NCI-H82 (cell line): ENCODE measurements at regions not wholly inside any gene's neighbourhood (a gene's known extent, or its start where the extent isn't known, plus 50 kb on each side); places are given as distances from the start of the nearest gene placed in this dataset.
"Not testable (repeated sequence)": the region's sequence is repeated elsewhere in the genome, so short reads cannot be mapped to it uniquely, and the experiment has no call there.

ENCODE experiments used
- DNase-seq: peaks from one replicate; lab custom pipeline; 2025; lab: John Stamatoyannopoulos, UW

DNA sequence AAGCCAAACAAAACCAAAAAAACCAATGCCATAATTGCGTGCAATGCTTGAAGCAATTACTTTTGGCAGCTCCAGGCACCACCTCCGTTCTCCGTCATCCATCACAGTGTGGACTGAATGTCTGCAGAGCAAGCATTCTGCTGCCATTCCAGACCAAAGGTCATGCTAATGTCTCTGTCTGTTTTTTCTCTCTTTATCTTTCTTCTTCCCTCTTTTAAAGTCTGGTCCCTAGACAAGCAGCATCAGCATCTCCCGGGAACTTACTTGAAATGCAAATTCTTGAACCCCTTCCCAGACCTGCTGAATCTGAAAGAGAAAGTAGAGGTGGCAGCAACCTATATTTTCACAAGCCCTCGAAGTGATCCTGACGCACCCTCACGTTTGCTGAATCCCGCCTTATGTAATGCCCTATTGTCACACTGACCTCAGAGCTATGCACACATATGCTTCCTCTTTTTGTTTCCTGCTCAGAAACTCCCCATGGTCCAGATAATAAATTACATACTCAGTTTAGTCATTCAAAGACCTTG is 297.3 kb upstream of the PROK2 start:
- DNase-seq, result no peak

DNA sequence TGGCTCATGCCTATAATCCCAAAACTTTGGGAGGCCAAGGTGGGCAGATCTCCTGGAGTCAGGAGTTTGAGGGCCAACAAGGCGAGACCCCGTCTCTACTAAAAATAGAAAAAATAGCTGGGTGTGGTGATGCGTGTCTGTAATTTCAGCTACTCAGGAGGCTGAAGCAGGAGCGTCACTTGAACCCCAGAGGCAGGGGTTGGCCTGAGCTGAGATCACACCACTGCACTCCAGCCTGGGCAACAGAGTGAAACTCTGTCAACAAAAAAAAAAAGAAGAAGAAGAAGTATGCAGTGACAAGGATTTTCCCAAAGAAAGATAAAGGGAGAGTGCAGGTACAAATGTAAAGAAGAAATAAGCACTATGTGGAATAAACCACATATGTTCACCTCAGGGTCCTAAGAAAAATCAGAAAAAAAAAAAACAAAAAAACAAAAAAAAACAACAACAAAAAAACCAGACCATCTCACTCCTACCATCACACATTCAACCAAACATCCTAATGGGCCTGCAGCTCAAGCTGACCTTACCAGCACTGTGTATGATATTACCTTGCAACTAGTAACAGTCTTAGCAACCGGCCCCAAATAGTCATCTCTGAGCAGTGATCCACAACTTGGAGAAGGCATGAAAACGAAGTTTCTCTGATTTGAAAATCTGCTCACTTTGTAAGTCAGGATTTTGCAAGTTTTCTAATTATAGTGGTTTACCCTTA is 296.7 kb upstream of the PROK2 start:
- DNase-seq, result no peak

DNA sequence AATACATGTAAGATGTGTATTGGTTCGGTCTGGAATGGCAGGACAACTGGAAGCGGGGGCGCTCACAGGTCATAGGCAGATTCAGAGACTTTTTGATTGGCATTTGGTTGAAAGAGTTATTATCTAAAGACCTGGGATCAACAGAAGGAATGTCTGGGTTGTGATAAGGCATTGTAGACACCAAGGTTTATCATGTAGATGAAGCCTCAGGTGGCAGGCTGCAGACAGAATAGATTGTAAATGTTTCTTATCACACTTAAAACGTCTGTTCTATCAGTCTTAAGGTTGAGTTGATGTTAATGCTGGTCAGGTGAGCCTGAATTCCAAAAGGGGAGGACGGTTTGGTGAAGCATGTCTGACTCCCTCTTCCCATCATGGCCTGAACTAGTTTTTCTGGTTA is 295.9 kb upstream of the PROK2 start:
- DNase-seq, result no peak

DNA sequence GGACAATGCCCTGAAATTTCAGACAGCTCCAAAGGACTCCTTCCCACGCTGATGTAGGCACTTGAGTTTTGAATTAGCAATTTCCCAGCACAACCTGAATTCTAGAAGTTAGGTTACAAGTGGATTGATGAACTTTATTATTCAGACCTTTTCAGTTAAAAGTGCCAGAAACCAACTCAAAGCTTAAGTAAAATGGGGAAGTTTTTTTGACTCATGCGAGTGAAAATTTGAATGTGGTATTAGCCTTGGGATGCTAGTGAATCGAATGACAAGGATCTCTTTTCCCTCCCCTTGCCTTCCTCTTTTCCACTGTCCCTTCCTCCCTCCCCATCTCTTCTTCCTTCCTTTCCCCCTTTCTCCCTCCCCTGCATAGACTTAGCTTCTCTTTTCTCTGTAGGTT is 295.1 kb upstream of the PROK2 start:
- no peak for DNase-seq

DNA sequence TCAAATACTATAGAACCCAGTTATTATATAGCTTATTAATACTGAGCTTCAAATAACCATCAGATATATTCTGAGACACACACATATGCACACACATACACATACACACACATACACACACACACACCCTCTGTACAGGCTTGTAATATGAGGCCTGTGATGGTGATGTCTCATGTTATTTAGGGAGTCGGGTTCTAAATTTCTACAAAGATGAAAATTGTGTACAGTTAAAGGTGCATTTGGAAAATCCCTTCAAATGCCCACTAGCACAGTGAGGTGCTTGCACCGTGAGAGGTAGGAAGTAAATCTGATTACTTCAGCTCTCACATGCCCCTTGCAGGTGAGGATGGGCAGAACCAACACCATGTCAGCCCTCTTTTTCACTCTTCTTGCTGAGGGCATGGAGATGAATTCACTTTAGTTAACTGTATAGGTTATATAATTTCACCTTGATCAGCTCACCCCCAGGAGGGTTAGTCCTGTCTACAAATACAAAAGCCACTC is 294.5 kb upstream of the PROK2 start:
- DNase-seq, result no peak

DNA sequence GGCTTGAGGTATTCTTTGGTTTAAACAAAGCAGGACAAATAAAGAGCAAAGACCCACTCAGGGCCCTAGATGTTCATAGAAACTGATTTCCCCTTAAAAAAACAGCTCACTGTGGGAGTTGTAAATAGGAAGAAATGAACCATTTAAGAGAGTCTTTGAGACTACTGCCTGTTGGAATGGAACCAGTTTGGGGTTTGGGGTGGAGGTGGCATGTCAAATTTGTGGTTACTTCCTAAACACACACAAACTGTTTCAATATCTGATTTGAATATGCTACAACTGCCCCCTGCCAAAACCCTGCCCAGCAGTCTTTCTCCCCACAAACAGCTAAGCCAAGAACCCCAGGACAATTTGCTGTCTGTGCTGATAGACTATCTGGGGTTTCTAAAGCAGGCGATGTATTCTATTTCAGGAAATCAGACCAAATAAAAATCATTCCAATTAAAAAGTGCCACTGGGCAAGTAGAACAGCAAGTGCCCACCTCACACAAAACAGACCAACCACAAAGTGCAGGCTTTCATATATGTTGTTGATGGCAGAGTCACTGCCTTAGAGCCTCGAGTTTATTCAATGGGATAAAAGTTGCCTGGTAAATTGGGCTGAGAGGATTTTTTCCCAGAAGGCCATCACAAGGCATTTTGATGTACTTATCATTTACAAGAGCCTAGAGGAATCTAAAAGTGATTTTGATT is 293.9 kb upstream of the PROK2 start:
- DNase-seq, result no peak

DNA sequence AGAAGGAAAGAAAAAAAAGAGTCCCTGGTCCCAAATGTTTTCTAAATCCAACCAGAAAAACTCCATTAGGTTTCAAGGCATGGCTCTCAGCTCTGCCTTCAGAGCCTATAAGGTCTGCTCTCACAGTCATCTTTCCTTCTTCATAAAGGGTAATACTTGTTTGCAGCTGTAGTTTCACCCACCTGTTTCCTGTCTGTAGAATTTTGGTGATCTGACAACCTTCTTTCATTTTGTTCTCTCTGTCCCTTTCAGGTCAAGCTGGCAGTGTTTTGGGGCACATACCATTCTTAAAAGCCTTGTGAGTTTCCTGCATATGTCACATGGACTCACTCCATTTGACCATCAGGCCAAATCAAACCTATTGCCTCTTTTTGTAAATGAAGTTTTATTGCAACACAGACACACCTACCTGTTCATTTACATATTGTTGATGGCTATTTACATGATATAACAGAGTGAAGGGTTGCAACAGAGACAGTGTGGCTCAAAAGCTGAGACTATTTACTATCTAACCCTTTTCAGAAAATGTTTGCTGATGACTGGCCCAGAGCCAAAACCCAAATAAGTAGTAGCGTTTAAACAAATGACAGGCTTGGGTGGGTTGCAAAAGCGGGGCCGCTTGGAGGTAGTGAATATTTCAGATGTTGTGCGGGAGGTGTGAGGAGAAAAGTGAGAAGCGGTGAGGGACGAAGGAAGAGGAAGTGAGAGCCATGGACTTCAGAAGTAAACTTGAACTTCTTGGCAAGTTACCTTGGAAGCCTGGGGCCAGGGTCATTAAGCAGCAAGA is 292.7 kb upstream of the PROK2 start:
- no peak for DNase-seq

DNA sequence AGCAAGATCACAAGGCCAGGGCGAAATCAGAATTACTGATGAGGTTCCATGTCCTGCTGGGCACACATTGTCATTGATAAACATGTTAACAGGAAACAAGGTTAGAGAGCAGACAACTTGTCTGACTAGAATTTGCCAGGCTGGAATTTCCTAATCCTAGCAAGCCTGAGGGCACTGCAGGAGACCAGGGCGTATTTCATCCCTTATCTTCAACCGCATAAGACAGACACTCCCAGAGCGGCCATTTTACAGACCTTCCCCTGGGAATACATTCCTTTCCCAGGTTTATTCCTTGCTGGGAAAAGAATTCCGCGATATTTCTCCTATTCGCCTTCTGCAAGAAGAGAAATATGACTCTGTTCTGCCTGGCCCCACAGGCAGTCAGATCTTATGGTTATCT is 290.9 kb upstream of the PROK2 start:
- not testable (repeated sequence) for DNase-seq

DNA sequence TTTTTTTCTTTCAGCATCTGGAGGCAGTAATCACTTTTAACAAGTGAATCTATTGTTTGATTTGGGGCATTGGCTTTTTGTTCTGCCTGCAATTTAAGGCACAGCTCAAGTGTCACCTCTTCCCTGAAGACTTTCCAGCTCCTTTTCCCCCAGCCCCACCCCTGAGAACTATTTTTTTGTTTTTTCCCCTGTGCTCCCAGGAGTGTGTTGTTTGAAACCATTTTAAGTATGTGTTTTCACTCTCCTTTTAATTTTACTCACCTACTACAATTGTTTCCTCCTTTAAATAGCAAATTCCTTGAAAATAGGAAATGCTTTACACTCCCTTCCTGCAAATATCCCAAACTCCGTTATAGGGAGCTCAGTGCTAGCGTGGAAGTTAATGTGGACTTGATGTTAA is 286.7 kb upstream of the PROK2 start:
- DNase-seq, result no peak

DNA sequence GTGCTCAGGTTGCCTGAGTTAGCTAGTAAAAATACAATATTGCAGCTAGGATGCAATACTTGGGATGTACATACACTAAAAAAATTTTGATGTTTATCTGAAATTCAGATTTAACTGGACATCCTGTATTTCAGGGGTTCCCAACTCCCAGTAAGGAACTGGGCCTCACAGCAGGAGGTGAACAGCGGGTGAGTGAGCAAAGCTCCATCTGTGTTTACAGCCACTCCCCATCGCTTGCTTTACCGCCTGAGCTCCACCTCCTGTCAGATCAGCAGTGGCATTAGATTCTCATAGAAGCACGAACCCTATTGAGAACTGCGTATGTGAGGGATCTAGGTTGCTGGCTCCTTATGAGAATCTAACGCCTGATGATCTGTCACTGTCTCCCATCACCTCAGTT is 285.1 kb upstream of the PROK2 start:
- peak; percentile 29 for DNase-seq

DNA sequence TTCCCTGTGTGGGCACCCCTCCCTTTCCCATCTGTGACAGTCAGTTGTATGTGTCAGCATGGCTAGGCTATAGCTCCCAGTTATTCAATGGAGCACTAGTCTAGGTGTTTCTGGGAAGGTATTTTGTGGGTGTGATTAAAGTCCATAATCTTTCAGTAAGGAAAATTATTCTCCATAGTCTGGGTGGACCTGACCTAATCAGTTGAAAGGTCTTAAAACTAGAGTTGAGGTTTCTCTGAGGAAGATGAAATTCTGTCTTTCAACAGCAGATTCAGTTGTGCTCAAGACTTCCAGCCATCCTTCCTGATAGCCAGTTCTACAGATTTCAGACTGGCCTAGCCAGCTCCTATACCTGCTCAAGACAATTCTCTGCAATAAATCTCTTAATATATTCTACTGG is 284.6 kb upstream of the PROK2 start:
- no peak for DNase-seq

DNA sequence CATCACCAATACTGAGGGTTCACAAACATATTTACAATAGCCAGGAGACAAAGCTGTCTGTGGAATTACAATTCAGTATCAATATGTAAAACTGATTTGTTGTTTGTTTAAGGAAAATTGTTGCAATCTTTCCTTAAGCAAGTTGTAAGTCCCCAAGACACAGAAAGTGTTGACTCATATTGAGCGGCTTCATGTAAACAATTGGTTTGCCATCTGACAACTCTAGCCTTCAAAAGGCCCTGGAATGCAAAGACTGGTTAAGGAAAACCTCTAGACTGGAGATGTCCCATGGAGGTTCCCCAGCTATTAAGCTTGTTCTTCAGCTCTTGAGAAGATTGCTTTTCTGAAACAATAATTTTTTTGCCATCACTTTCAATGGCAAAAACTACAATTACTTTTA is 283.7 kb upstream of the PROK2 start:
- DNase-seq, result no peak

DNA sequence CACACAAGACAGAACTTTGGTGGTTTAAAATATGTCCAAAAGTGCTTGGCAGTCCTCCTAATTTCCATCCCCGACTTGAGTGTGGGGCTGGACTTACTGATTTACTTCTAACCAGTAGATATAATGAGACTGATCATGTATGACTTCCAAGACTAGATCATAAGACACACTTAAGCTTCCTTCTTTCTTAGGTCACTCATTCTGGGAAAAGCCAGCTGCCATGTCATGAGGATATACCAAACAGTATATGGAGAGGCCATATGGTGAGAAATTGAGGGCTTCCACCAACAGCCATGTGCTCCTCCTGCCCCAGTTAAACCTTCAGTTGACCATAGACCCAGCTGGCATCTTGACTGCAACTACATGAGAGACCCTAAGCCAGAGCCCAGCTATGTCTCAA is 282.8 kb upstream of the PROK2 start:
- peak; percentile 39 for DNase-seq

DNA sequence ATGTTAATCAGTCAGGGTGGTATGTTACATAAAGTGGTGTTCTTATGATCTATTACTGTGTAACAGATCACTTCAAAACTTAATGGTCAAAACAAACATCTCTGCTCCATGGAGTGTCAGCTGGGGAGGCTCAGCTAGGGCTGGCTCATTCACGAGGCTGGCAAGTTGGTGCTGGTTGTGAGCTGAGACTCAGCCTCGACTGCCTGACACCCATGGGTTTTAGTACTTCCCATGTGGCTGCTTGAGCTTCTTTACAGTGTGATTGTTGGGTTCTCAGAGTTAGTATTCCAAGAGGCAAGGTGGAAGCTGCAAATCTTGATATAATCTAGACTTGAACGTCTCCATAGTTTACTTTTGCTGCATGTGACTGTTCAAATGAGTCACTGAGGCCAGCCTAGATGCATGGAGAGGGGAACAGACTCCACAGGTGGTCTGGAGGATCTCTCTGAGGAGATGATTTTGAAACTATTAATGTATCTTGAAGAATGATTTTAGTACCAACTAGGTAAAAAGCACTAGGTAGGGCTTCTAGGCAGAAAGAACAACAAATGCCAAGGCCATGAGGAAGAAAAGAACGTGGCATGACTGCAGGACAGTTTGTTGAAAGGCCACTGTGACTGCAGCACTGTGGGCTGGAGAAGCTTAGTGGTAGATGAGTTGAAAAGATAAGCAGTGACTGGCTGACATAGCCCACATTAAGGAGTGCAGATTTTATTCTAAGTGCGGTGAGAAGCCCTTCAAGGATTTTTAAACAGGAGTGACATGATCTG is 281.1 kb upstream of the PROK2 start:
- no peak for DNase-seq

DNA sequence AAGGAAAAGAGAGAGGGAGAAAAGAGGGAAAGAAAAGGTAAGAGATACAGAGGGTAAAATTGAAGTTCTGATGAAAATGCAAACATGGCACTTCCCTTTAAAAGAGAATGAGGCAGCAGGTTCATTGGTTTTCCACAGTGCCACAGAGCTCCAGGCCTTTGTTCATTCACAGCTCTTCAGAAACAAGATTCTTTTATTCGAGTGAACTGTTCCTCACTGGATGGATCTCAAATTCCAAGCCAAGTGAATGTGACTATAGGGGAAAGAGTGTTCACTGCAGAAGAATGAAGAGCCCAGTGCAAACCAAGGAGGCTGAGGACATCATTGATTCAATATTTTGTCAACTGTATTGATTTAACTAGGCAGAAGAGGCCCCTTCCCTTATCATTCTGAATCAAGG is 280.3 kb upstream of the PROK2 start:
- DNase-seq, result no peak

DNA sequence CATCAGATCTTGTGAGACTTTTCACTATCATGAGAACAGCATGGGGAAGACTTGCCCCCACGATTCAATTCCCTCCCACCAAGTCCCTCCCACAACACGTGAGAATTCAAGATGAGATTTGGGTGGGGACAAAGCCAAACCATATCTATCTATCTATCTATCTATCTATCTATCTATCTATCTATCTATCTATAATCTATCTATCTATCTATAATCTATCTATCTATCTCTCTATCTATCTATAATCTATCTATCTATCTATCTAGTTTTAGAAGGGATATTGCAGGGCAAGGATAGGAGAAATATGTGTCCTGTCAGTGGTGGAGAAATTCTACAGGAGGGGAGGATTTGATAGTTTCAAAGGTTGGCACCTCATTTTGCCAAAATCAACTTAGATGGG is 279.8 kb upstream of the PROK2 start:
- not testable (repeated sequence) for DNase-seq

DNA sequence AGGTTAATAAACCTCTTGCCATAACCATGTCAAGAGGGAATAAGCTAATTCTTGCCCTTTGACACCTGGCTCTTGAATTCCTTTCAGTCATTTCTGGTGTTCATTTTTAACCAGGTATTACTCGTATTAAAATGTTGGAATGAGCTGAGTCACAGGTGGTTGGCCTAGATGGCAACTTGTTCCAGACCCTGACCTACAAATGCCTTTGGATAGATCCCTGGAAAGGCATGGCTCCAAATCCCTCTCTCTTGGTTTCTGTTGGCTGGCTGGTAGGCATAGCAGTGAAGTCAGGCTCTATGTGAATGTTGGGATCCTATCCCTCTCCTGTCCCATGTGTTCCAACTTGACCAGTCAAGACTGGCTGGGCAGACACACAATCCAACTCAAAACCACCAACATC is 277.1 kb upstream of the PROK2 start:
- no peak for DNase-seq

DNA sequence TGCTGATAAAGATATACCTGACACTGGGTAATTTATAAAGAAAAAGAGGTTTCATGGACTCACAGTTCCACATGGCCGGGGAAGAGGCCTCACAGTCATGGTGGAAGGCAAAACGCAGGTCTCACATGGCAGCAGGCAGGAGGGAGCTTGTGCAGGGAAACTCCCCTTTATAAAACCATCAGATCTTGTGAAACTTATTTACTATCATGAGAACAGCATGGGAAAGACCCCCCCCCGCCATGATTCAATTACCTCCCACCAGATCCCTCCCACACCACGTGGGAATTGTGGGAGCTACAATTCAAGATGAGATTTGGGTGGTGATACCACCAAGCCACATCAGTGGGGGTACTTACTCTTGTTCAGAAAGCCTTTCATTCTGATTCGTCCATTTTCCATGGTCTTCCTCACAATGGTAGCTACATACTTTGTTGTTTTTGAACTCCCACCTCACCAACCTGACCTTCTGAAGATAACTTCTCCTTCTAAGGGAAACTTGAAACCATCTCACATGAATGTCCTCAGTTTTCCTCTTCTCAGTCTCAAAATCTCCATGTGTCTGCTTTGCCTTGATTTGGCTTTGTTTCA is 275.6 kb upstream of the PROK2 start:
- DNase-seq, result no peak

DNA sequence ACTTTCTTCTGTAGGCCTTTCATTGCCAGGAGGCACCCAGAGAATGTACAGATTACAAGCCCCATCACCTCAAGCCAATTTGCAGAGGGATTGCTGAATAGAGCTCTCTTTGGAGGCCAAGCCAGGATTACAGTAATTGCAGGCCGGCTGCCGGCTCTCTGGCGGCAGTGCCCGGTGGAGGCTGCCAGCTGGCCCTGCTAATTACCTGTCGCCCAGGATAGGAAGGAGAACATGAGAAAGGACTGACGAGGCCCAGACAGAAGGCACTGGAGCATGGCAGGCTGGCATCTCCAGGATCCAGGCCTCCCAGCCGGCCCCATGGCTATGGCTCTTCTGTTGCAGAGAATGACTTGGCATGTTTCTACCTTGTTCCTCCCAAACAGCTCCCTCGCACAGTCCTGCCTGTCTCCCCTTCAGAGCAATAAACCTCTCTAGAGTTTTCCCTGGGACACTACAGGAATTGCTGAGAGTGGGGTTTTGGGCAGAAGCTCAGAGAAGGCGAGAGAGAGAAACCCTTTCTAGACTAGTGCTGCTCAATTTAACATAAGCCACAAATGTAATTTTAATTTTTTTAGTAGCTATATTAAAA is 273.6 kb upstream of the PROK2 start:
- peak; percentile 94 for DNase-seq

DNA sequence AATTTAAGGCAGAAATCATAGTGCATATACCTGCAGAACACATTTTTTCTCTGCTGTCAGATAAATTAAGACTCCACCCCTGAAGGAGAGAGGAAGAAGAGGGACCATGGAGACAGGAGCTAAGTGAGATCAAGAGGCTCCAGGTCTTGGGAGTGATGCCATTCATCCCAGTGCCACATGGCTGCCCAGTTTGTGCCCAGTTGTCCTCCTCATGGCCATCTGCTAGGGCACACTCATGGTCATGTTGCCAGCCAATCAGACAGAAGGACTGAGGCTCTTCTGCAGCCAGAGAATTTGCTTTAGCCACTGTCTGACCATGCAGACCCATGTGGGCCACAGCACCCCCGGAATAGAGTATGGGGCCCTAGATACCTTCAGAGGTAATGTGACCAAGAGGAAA is 270.5 kb upstream of the PROK2 start:
- no peak for DNase-seq

DNA sequence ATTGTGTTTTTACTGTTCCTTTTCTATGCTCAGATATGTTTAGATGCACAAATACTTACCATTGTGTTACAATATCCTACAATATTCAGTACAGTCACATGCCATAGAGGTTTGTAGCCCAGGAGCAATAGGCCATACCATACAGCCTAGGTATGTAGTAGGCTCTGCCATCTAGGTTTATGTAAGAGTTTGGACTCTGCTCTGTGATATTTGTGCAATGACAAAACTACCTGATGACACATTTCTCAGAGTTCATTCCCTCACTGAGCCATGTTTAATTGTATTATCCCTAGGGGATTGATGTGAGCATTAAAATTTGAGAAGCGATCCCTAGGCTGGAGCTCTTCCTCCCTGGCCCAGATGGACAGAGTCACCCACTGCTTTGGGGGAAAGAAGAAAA is 270.0 kb upstream of the PROK2 start:
- peak; percentile 40 for DNase-seq
